Neuronal stem cell (in vitro differentiated cells): ENCODE measurements at regions not wholly inside any gene's neighbourhood (a gene's known extent, or its start where the extent isn't known, plus 50 kb on each side); places are given as distances from the start of the nearest gene placed in this dataset.

Source experiments
- DNase-seq: peaks from one replicate; pipeline ENCODE4 v3.0.0-alpha.2; 2013; ENCODE audit warnings: low spot score
- H2AFZ ChIP-seq: one replicate; pipeline ENCODE4 v1.6.1; 2013; ENCODE audit warnings: mild to moderate bottlenecking, low read length, inconsistent platforms
- H2AK5ac ChIP-seq: 2 replicates; pipeline ENCODE4 v1.6.1; 2013; ENCODE audit warnings: low read depth, mild to moderate bottlenecking, inconsistent platforms, low read length, moderate library complexity, mixed read lengths
- H2BK120ac ChIP-seq: 2 replicates; pipeline ENCODE4 v1.6.1; 2013; ENCODE audit warnings: low read depth, mild to moderate bottlenecking, inconsistent platforms, low read length, moderate library complexity, mixed read lengths
- H2BK12ac ChIP-seq: one replicate; pipeline ENCODE4 v1.6.1; 2013; ENCODE audit warnings: low read length, inconsistent platforms
- H2BK15ac ChIP-seq: 2 replicates; pipeline ENCODE4 v1.6.1; 2013; ENCODE audit warnings: mild to moderate bottlenecking, low read length, inconsistent platforms, mixed read lengths
- H2BK5ac ChIP-seq: one replicate; pipeline ENCODE4 v1.6.1; 2013; ENCODE audit warnings: inconsistent platforms, mild to moderate bottlenecking, low read length, moderate library complexity
- H3K14ac ChIP-seq: one replicate; pipeline ENCODE4 v1.6.1; 2013; ENCODE audit warnings: low read length, inconsistent platforms
- H3K18ac ChIP-seq: 2 replicates; pipeline ENCODE4 v1.6.1; 2013; ENCODE audit warnings: low read length, inconsistent platforms
- H3K23ac ChIP-seq: 2 replicates; pipeline ENCODE4 v1.6.1; 2013; ENCODE audit warnings: low read depth, mild to moderate bottlenecking, mixed read lengths, low read length, inconsistent platforms; ENCODE audit not compliant: poor library complexity
- H3K27ac ChIP-seq: replicated peaks from 3 replicates; pipeline ENCODE4 v1.5.1; 2013; ENCODE audit warnings: low read length, inconsistent platforms
- H3K27me3 ChIP-seq, 3 experiments: 2 replicates each; pipeline ENCODE4 v1.6.1; 2013; ENCODE audit warnings: low read length in 3 of 3, mild to moderate bottlenecking in 2 of 3, inconsistent platforms in 1 of 3, low read depth in 1 of 3, mixed read lengths in 1 of 3, moderate library complexity in 1 of 3; ENCODE audit not compliant: control insufficient read depth in 3 of 3, insufficient read depth in 3 of 3
- H3K36me3 ChIP-seq, 2 donors: replicated peaks in 1 of 2; 2 replicates each; pipeline ENCODE4 v1.6.1; 2013; ENCODE audit warnings: low read length in 2 of 2; ENCODE audit not compliant: control insufficient read depth in 2 of 2, insufficient read depth in 2 of 2
- H3K4ac ChIP-seq: 2 replicates; pipeline ENCODE4 v1.6.1; 2013; ENCODE audit warnings: inconsistent platforms, mild to moderate bottlenecking, low read length, moderate library complexity
- H3K4me1 ChIP-seq, 2 donors: 1 replicate in 1 of 2; 2 replicates in 1 of 2; pipeline ENCODE4 v1.6.1; 2013; ENCODE audit warnings: low read length in 2 of 2, low read depth in 1 of 2; ENCODE audit not compliant: control insufficient read depth in 2 of 2, insufficient read depth in 1 of 2
- H3K4me2 ChIP-seq: one replicate; pipeline ENCODE4 v1.6.1; 2013; ENCODE audit warnings: mild to moderate bottlenecking, low read length, inconsistent platforms; ENCODE audit not compliant: insufficient read depth, poor library complexity, severe bottlenecking
- H3K4me3 ChIP-seq, 2 donors: 2 replicates each; pipeline ENCODE4 v1.5.1; 2013; ENCODE audit warnings: low read length in 2 of 2, mild to moderate bottlenecking in 2 of 2, inconsistent platforms in 1 of 2, moderate library complexity in 1 of 2
- H3K79me1 ChIP-seq: one replicate; pipeline ENCODE4 v1.6.1; 2013; ENCODE audit warnings: low read depth, mild to moderate bottlenecking, inconsistent platforms, low read length, moderate library complexity
- H3K9ac ChIP-seq: one replicate; pipeline ENCODE4 v1.6.1; 2013; ENCODE audit warnings: mild to moderate bottlenecking, low read depth, low read length, inconsistent platforms; ENCODE audit not compliant: poor library complexity
- H3K9me3 ChIP-seq, 2 donors: replicated peaks in 1 of 2; 2 replicates each; pipeline versions ENCODE3 to v1.6.1; 2013; ENCODE audit warnings: low read length in 2 of 2, mild to moderate bottlenecking in 2 of 2, inconsistent platforms in 1 of 2, low read depth in 1 of 2, mixed read lengths in 1 of 2, moderate library complexity in 1 of 2; ENCODE audit not compliant: control insufficient read depth in 2 of 2, insufficient read depth in 1 of 2
- H4K8ac ChIP-seq: one replicate; pipeline ENCODE4 v1.6.1; 2013; ENCODE audit warnings: low read depth, mild to moderate bottlenecking, inconsistent platforms, low read length, moderate library complexity
- H4K91ac ChIP-seq: one replicate; pipeline ENCODE4 v1.6.1; 2013; ENCODE audit warnings: low read length, low read depth, mild to moderate bottlenecking, inconsistent platforms; ENCODE audit not compliant: poor library complexity
- WGBS, 2 donors: extraction: QIAGEN DNeasy Blood & Tissue Kit; methylation state at CpG; one replicate each; pipeline ENCODE4 v1.1.7; 2013; ENCODE audit warnings: missing lambda C conversion rate in 2 of 2, mixed read lengths in 1 of 2; ENCODE audit not compliant: insufficient read length in 2 of 2, insufficient replicate concordance in 1 of 2; ENCODE audit errors: extremely low coverage in 2 of 2; 5-methylcytosine and 5-hydroxymethylcytosine counted together

GRCh38 chr2:171630089-171630770 is 57.0 kb upstream of the DYNC1I2 start:
- Histone ChIP-seq H2BK15ac (no peak overlapping the region), H3K4me1 (no peaks in the 10 kb centered on the region), H2AFZ (no peak overlapping the region), H3K9ac (no peak overlapping the region), H3K4ac (no peak overlapping the region), H3K14ac (no peak overlapping the region), H3K27ac (no peak overlapping the region), H2BK5ac (no peak overlapping the region), H2BK120ac (no peak overlapping the region), H3K36me3 (no peaks in the 10 kb centered on the region), H3K79me1 (no peaks in the 10 kb centered on the region), H3K9me3 (peaks cover 16 to 18% of the 10 kb centered on the region in 2 donors), H3K4me2 (no peak overlapping the region), H3K27me3 (no peaks in the 10 kb centered on the region), H3K23ac (no peak overlapping the region), H4K91ac (no peak overlapping the region), H4K8ac (no peak overlapping the region), H3K18ac (no peak overlapping the region), H2BK12ac (no peak overlapping the region), H3K4me3 (no peak overlapping the region), H2AK5ac (no peak overlapping the region)
- no CpG with 5 or more reads among the region's 3 CpGs for WGBS, 2 donors
- no peak for DNase-seq

- no peak overlapping the region for H3K18ac ChIP-seq
- H3K14ac ChIP-seq = no peak overlapping the region
- H3K9me3 ChIP-seq = peaks cover 16 to 18% of the 10 kb centered on the region in 2 donors
- no peak overlapping the region for H4K8ac ChIP-seq
- H2BK12ac ChIP-seq = no peak overlapping the region
- H4K91ac ChIP-seq = no peak overlapping the region
- H2AK5ac ChIP-seq = no peak overlapping the region
- no peak overlapping the region for H3K23ac ChIP-seq
- no peaks in the 10 kb centered on the region for H3K36me3 ChIP-seq
- no peak overlapping the region for H2AFZ ChIP-seq
- no peak overlapping the region for H3K9ac ChIP-seq
- H2BK15ac ChIP-seq = no peak overlapping the region
- no peak overlapping the region for H3K4me3 ChIP-seq
- no peak overlapping the region for H3K4me2 ChIP-seq
- H3K79me1 ChIP-seq = no peaks in the 10 kb centered on the region
- no CpG with 5 or more reads among the region's 8 CpGs for WGBS, 2 donors
- H3K27me3 ChIP-seq = no peaks in the 10 kb centered on the region
- no peak for DNase-seq
- H3K4ac ChIP-seq = no peak overlapping the region
- no peak overlapping the region for H2BK120ac ChIP-seq
- no peaks in the 10 kb centered on the region for H3K4me1 ChIP-seq
- no peak overlapping the region for H3K27ac ChIP-seq
- no peak overlapping the region for H2BK5ac ChIP-seq
Observed at GRCh38 chr2:171630812-171631626, 56.2 kb upstream of the DYNC1I2 start.
